Renal pelvis (tissue), 1 donor: ENCODE measurements at regions not wholly inside any gene's neighbourhood (a gene's known extent, or its start where the extent isn't known, plus 50 kb on each side); places are given as distances from the start of the nearest gene placed in this dataset.

ENCODE experiments used
- DNase-seq: peaks from one replicate; pipeline ENCODE4 v3.0.0-alpha.2; 2013

- DNase-seq: no peak
Observed at GRCh38 chr7:136665878-136666509, 202.5 kb upstream of the CHRM2 start.

DNA sequence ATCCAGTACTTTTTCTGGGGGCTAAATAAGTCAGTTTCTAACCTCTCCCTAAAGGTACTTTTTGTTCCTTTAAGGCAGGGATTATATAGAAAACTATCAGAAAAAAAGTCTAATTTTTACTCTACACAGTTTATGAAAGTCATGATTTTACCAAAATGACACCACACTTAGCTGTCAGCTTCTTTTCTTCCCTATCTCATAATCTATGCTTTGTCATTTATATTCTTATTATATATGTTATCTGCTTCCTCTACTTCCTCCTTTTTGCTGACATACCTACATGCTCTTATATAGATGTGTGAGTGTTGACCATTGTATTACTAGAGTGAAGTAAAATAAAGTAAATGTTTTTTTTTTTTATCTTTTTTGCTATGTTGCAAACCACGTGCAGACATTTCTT lies 203.9 kb upstream of the CHRM2 start:
- DNase-seq: no peak

GRCh38 chr7:136657482-136657921 lies 210.9 kb upstream of the CHRM2 start:
- no peak for DNase-seq

- no peak for DNase-seq
Observed at GRCh38 chr7:136656516-136656915, 211.9 kb upstream of the CHRM2 start.

GRCh38 chr7:136655414-136655813 lies 213.0 kb upstream of the CHRM2 start:
- DNase-seq: no peak

GRCh38 chr7:136654406-136654805 lies 214.0 kb upstream of the CHRM2 start:
- no peak for DNase-seq

- no peak for DNase-seq
Observed at GRCh38 chr7:136652635-136653370, 215.6 kb upstream of the CHRM2 start.

DNA sequence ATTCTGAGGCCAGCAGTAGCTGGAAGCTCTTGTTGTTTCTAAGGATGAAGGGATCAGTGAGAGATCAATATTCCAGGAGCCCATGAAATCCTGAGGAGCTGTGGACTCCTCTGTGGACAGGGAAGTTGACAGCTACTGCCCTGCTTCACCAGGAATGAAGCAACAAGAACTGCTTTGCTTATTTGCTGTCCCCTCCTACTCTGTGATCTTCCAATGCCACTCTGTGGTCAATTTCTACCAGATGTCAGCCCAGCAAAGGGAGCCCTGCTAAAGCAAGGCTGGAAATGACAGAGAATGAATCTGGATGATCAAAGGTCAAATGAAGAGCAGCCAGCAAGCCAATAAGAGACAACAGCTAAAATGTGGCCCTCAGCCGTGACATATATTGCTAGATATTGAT lies 227.5 kb upstream of the CHRM2 start:
- no peak for DNase-seq

DNA sequence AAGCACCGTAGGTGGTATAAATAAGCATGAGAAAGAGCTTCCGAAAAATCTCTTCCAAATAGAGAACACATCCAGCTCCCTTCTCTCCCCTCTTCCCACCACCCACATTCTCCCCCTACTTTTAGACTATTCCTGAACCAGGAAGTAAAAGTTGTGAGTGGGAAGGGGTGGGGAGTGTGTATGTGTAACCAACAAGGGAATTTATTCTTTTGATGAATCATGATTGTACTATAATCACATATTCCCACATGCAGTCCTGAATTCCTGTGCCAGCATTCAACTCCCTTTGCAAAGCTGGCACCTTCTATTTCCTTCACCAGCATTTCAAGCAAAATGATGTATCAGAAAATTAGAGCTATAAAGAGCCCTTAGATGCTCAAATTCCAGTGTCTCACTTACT lies 230.6 kb upstream of the CHRM2 start:
- no peak for DNase-seq

DNA sequence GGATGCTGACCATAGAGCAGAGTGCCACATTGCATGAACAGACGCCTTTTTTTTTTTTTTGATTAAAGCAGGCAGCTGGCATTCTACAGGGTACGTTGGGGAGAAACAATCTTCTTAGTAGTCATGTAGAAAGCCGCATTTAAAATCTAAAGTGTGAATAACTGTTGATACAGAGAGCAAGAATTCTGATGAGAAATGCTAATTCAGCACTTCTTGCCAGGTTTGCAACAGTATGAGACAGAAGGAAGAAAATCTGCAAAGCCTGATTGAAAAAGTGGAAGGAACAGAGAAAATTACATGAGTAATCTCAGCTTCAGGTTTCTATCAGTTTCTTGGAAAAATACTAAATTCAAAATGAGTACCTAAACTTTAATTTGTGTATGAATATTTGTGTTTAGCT lies 232.7 kb upstream of the CHRM2 start:
- DNase-seq: no peak

GRCh38 chr7:136618818-136619217 lies 249.6 kb upstream of the CHRM2 start:
- no peak for DNase-seq

GRCh38 chr7:136617176-136617575 lies 251.3 kb upstream of the CHRM2 start:
- no peak for DNase-seq

DNA sequence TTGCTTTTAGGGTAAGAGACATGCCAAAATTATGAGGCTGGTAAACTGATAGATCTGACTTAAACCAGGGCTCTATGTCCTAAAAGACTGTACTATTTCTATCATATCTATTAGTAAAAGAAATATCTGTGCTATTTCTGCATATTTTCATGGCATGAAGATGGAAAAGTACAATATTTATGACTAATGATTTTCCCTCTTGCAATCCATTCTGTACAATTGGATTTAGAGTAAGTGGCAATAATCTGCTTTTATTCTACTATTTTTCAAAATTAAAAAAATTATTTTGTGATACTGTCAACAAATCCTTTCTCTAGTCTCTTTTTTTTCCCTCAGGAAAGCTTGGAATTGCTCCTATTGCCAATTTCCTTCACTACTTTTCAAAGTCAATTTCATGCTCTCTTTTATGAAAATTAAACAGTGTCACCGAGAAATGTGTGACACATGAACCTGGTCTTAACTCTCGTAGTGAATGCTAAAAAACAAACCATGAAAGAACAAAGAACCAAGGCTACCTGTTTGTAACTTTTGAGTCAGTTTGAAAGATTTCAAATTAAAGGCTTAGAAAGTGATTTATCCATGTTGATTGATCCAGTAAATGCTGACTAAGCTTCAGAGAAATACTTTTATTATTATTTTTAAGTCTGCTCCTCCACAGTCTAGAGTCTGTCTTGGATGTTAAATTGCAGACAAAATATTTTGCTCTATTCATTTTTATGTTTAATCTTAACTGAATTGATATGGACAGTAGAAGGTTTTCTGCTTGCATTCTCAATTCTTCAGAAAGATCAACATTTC lies 262.7 kb upstream of the CHRM2 start:
- DNase-seq: no peak

DNA sequence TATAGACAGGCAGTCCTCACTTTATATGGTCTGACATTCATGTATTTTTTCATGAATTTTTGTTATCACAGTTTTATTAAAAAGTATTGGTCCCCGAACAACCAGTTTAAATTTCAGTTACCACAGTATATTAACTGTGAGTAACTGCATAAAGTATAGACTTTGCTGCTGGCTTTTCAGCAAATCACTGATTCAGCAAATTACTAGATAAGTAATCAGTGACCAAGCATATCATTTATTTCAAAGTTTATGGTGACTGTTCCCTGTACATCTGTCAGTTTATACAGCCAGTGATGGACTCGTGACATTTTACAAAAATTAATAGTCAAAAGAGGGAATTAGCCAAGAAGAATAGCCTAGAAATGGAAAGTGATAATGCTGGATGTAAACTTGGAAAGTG lies 266.7 kb upstream of the CHRM2 start:
- DNase-seq: no peak

- DNase-seq: no peak
Observed at GRCh38 chr7:136600475-136600874, 268.0 kb upstream of the CHRM2 start.

DNA sequence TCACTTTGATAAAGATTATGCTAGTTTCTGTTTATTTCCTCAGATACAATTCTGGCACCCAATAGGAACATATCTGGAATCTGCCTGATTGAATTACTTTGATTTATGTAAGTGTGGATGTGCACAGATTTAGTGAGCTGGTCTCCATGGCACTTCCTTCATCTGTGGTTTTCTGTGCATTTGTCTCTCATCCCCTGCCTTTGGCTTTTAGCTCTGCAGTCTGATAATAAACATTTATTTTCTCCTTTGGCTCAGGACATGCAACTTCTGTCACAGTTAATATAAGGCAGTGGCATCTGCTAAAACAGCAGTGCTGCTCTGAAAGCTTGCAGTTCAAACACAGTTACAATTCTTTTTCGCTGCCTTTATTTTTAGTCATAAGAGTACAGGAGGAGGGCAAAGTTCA lies 273.7 kb upstream of the CHRM2 start:
- peak; percentile 1 for DNase-seq

GRCh38 chr7:136588216-136588615 lies 280.2 kb upstream of the CHRM2 start:
- DNase-seq: no peak

DNA sequence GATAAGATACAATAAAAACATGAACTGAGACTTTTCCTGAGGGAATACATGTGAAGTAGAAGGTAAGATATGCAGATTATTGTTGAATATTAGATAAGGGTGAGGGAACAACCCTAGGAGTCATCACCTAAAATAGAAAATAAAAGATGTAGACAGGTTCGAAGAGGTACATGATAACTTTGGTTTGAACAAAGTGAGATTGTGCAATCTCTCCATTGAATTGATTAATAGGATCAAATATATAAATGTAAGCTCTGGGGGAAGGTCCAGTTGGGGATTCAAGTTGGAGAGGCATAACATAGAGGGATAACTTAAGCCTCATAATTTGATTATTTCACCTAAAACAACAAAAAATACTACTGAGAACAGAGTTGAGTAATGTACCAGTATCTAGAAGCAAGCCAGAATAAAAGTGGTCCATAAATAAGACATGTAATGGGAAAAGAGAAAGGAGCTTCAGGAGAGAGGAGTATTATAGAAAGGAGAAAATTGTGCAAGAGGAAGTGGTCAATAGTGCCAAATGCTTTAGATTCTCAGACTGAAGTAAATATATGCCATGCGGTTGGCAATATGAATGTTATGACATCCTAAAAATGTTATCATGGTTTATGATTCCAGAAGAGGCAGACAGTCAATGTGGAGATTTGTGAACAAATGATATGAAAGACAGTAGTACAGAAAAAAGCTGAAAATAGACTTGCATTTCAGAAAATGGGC lies 282.3 kb upstream of the CHRM2 start:
- no peak for DNase-seq

GRCh38 chr7:136566491-136566890 lies 302.0 kb upstream of the CHRM2 start:
- DNase-seq: no peak

- DNase-seq: peak; percentile 1
Observed at GRCh38 chr7:136555933-136556332, 312.5 kb upstream of the CHRM2 start.

DNA sequence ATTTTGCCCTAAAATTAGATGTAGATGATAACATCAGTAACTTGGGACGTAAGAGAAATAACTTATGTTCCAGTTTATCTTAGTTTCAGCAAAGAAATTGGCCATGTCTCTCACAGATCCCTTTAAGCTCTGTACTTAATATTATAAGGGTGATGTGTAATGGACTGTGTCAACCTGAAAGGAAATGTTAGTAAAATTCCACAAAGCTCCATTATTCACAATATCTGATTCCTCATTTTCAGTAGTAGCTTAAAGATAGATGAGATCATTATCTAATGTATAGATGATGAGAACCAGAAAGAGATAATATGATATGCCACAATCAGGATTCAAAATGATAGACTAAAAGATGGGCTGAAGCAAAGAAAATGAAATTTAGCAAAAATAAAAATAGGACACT lies 316.8 kb upstream of the CHRM2 start:
- no peak for DNase-seq

GRCh38 chr7:136549756-136550155 lies 318.7 kb upstream of the CHRM2 start:
- no peak for DNase-seq
